GM12878 (cell line): ENCODE measurements at regions not wholly inside any gene's neighbourhood (a gene's known extent, or its start where the extent isn't known, plus 50 kb on each side); places are given as distances from the start of the nearest gene placed in this dataset.

Experiments
- ATAC-seq: fragments of 200-7000 bp; cut with Tn5 transposase; 3 replicates; pipeline ENCODE4 v1.9.1; 2020; ENCODE audit warnings: mild to moderate bottlenecking, moderate library complexity
- BruUV-seq: library from RNA; stranded (reverse); fragments of 400-500 nt; replicated peaks from 2 replicates; lab custom pipeline; 2021; lab: Mats Ljungman, UMichigan
- CTCF ChIA-PET: fragments of 300-600 bp; sonication (Branson Sonifier 250); formaldehyde crosslinking; extraction: SDS; loops from one replicate; lab custom pipeline; 2021; ENCODE audit warnings: inconsistent platforms; lab: Yijun Ruan, JAX
- POLR2A ChIA-PET: fragments of 350-600 bp; formaldehyde crosslinking; extraction: SDS; loops from one replicate; lab custom pipeline; 2021; ENCODE audit warnings: inconsistent platforms; lab: Charles Lee
- RAD21 ChIA-PET: fragments of 300-600 bp; sonication (Branson Sonifier 250); formaldehyde crosslinking; loops from one replicate; lab custom pipeline; 2023; ENCODE audit warnings: antibody characterized with exemption; ENCODE audit not compliant: unreplicated experiment; lab: Charles Lee
- SMC1A ChIA-PET: fragments of 300-600 bp; sonication (Branson Sonifier 250); formaldehyde crosslinking; loops from one replicate; lab custom pipeline; 2023; ENCODE audit not compliant: unreplicated experiment, uncharacterized antibody; lab: Charles Lee
- DNase-seq: peaks from one replicate; pipeline ENCODE4 v3.0.0-alpha.2; 2011; ENCODE audit warnings: low read depth, low spot score
- FAIRE-seq: peaks from 3 replicates; lab custom pipeline; 2011; peaks lifted over from hg19 to GRCh38; lab: Jason Lieb, UNC
- H2AFZ ChIP-seq: 2 replicates; pipeline ENCODE4 v1.6.0; 2011; ENCODE audit warnings: low read depth, low read length, control low read depth; ENCODE audit not compliant: control insufficient read depth
- H3K27ac ChIP-seq: 2 replicates; pipeline ENCODE4 v1.5.1; 2011; ENCODE audit warnings: control low read depth; ENCODE audit not compliant: control insufficient read depth, insufficient read depth
- H3K27me3 ChIP-seq, 2 experiments: replicated peaks in 1 of 2; 2 replicates each; pipeline versions ENCODE4 v1.6.0 to v1.6.1; 2011; ENCODE audit warnings: low read length in 1 of 2; ENCODE audit not compliant: control insufficient read depth in 2 of 2, insufficient read depth in 2 of 2
- H3K36me3 ChIP-seq, 2 experiments: 2 replicates each; pipeline ENCODE4 v1.5.1; 2011; ENCODE audit warnings: low read length in 1 of 2; ENCODE audit not compliant: control insufficient read depth in 2 of 2, insufficient read depth in 2 of 2
- H3K4me1 ChIP-seq: 2 replicates; pipeline ENCODE4 v1.6.1; 2011; ENCODE audit warnings: mild to moderate bottlenecking, low read length, moderate library complexity, mixed read lengths; ENCODE audit not compliant: control insufficient read depth, insufficient read depth
- H3K4me2 ChIP-seq: 2 replicates; pipeline ENCODE4 v1.6.0; 2011; ENCODE audit warnings: control low read depth; ENCODE audit not compliant: control insufficient read depth, insufficient read depth
- H3K4me3 ChIP-seq: fragments of 200-600 bp; sonication (generic); 2 replicates; pipeline ENCODE4 v1.5.1; 2016
- H3K79me2 ChIP-seq: 2 replicates; pipeline ENCODE4 v1.6.0; 2011; ENCODE audit warnings: low read length; ENCODE audit not compliant: control insufficient read depth, insufficient read depth
- H3K9ac ChIP-seq: 2 replicates; pipeline ENCODE4 v1.8.0; 2011; ENCODE audit warnings: low read length, control low read depth, mixed read lengths; ENCODE audit not compliant: control insufficient read depth, insufficient read depth
- H3K9me3 ChIP-seq: replicated peaks from 3 replicates; pipeline ENCODE4 v1.5.1; 2011; ENCODE audit warnings: mild to moderate bottlenecking, low read length; ENCODE audit not compliant: control insufficient read depth, insufficient read depth
- H4K20me1 ChIP-seq: 2 replicates; pipeline ENCODE4 v1.6.0; 2011; ENCODE audit not compliant: control insufficient read depth, insufficient read depth
- BACH1 ChIP-seq: fragments of 450-650 bp; IDR thresholded peaks from 2 replicates; pipeline ENCODE4 v1.6.1; 2017; ENCODE audit warnings: mild to moderate bottlenecking, borderline replicate concordance
- BMI1 ChIP-seq: fragments of 450-650 bp; IDR thresholded peaks from 2 replicates; pipeline ENCODE4 v1.6.1; 2016; ENCODE audit warnings: mild to moderate bottlenecking, moderate library complexity, borderline replicate concordance
- CBFB ChIP-seq: IDR thresholded peaks from 2 replicates; pipeline ENCODE4 v1.6.1; 2016; ENCODE audit warnings: antibody characterized with exemption, low read depth
- SMC3 ChIP-seq: IDR thresholded peaks from 2 replicates; pipeline ENCODE4 v1.6.1; 2011; ENCODE audit warnings: low read length, improper control_type of control experiment, borderline replicate concordance
- ZNF592 ChIP-seq: fragments of 450-650 bp; IDR thresholded peaks from 2 replicates; pipeline ENCODE4 v1.6.1; 2017; ENCODE audit warnings: mild to moderate bottlenecking, moderate library complexity
- WGBS: methylation state at CpG from one replicate; pipeline ENCODE4 v1.1.6; 2016; ENCODE audit warnings: low lambda C conversion rate; ENCODE audit not compliant: insufficient replicate concordance, insufficient coverage; ENCODE audit errors: missing lambda C conversion rate; 5-methylcytosine and 5-hydroxymethylcytosine counted together
- in situ Hi-C: fragments of 300-500 bp; cut with MboI; formaldehyde crosslinking; loops from 9 replicates; pipeline ENCODE4 v1.14.3; 2018; ENCODE audit warnings: mixed read lengths
- intact Hi-C: fragments of 100-400 bp; cut with micrococcal nuclease; formaldehyde crosslinking; loops from one replicate; pipeline ENCODE4 v1.14.2; 2022; ENCODE audit not compliant: unreplicated experiment

- TF ChIP-seq SMC3 = no peak
- TF ChIP-seq, all 136 proteins: peak for 0
Observed at GRCh38 chrX:147180886-147181285, 366.3 kb upstream of the CXorf51A start (continued).

- FAIRE-seq = no peak
- 0% methylated on average over 2 of the region's 2 CpGs for WGBS
- intact Hi-C loops = no loop called here
- SMC1A ChIA-PET = no interaction called here
- no peak overlapping the region for H3K4me2 ChIP-seq
- no peak overlapping the region for H3K9ac ChIP-seq
- no peaks in the 10 kb centered on the region for H3K9me3 ChIP-seq
- no peaks in the 10 kb centered on the region for H3K4me1 ChIP-seq
- POLR2A ChIA-PET = no interaction called here
- H3K36me3 ChIP-seq = no peaks in the 10 kb centered on the region
- no peak for DNase-seq
- BruUV-seq = no TSS peak
- CTCF ChIA-PET = no interaction called here
- no peaks in the 10 kb centered on the region for H4K20me1 ChIP-seq
- no peak overlapping the region for H3K27ac ChIP-seq
- no peaks in the 10 kb centered on the region for H3K79me2 ChIP-seq
- no peak for ATAC-seq
- RAD21 ChIA-PET = no interaction called here
- TF ChIP-seq BACH1 (no peak), CBFB (no peak), BMI1 (no peak), ZNF592 (no peak)
- in situ Hi-C loops = no loop called here
- H3K27me3 ChIP-seq = no peaks in the 10 kb centered on the region
- no peak overlapping the region for H2AFZ ChIP-seq
- H3K4me3 ChIP-seq = no peak overlapping the region
Observed at GRCh38 chrX:147179625-147180024, 365.1 kb upstream of the CXorf51A start.
